ENCODE measurements at regions not wholly inside any gene's neighbourhood (a gene's known extent, or its start where the extent isn't known, plus 50 kb on each side); places are given as distances from the start of the nearest gene placed in this dataset.

DNA sequence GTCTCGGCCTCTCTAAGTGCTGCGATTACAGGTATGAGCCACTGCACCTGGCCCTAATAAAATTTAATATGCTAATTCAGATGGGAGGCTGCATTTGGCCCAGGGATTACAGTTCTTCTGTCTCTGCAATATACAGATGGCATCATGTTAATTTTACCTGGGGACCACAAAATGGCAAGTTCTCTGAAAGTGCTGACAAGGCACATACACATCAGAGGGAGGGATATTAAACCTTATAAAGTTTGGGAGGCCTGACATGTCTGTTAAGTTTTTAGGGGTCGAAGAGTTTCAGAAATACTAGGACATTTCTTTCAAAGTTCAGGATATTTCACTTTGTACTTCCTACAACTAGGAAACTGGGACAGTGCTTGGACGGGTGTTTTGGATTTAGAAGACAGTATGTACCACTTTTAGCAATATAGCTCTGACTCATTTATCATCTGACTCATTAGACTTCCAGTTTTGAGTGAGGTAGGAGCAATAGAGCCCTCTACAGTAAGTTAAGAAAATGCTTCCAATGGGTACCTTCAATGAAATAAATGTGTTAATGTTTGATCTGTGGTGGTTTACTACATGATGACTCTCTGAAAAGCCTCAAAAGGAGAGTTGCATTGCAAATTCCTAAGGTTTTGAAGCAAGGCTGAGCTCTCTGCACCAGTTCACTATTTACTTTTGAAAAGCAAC, 981.0 kb upstream of the HS3ST1 start:
- no peak for TF ChIP-seq NR1H2 (CRISPR knock-in tag; IDR thresholded peaks at IDR 0.05)
- TF ChIP-seq CREB5 (CRISPR knock-in tag; IDR thresholded peaks at IDR 0.05), result no peak
- no peak for TF ChIP-seq ZNF644 (tag; IDR thresholded peaks at IDR 0.05; ENCODE audit: low read depth)
- no peak for TF ChIP-seq TFAM (CRISPR knock-in tag; conservative IDR thresholded peaks at IDR 0.05)
- TF ChIP-seq, protein P1, sequence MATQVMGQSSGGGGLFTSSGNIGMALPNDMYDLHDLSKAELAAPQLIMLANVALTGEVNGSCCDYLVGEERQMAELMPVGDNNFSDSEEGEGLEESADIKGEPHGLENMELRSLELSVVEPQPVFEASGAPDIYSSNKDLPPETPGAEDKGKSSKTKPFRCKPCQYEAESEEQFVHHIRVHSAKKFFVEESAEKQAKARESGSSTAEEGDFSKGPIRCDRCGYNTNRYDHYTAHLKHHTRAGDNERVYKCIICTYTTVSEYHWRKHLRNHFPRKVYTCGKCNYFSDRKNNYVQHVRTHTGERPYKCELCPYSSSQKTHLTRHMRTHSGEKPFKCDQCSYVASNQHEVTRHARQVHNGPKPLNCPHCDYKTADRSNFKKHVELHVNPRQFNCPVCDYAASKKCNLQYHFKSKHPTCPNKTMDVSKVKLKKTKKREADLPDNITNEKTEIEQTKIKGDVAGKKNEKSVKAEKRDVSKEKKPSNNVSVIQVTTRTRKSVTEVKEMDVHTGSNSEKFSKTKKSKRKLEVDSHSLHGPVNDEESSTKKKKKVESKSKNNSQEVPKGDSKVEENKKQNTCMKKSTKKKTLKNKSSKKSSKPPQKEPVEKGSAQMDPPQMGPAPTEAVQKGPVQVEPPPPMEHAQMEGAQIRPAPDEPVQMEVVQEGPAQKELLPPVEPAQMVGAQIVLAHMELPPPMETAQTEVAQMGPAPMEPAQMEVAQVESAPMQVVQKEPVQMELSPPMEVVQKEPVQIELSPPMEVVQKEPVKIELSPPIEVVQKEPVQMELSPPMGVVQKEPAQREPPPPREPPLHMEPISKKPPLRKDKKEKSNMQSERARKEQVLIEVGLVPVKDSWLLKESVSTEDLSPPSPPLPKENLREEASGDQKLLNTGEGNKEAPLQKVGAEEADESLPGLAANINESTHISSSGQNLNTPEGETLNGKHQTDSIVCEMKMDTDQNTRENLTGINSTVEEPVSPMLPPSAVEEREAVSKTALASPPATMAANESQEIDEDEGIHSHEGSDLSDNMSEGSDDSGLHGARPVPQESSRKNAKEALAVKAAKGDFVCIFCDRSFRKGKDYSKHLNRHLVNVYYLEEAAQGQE (IDR thresholded peaks at IDR 0.05; ENCODE audit: borderline replicate concordance), result no peak
- TF ChIP-seq, protein P1 (CRISPR knock-in tag; IDR thresholded peaks at IDR 0.05; ENCODE audit: low read depth), result no peak
- TF ChIP-seq BHLHE40 (IDR thresholded peaks at IDR 0.05; ENCODE audit: low read length), result no peak
- no peak for TF ChIP-seq SMC3 (conservative IDR thresholded peaks at IDR 0.05; ENCODE audit: insufficient read depth, low read depth, low read length)
- TF ChIP-seq, protein P2, sequence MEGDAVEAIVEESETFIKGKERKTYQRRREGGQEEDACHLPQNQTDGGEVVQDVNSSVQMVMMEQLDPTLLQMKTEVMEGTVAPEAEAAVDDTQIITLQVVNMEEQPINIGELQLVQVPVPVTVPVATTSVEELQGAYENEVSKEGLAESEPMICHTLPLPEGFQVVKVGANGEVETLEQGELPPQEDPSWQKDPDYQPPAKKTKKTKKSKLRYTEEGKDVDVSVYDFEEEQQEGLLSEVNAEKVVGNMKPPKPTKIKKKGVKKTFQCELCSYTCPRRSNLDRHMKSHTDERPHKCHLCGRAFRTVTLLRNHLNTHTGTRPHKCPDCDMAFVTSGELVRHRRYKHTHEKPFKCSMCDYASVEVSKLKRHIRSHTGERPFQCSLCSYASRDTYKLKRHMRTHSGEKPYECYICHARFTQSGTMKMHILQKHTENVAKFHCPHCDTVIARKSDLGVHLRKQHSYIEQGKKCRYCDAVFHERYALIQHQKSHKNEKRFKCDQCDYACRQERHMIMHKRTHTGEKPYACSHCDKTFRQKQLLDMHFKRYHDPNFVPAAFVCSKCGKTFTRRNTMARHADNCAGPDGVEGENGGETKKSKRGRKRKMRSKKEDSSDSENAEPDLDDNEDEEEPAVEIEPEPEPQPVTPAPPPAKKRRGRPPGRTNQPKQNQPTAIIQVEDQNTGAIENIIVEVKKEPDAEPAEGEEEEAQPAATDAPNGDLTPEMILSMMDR (IDR thresholded peaks at IDR 0.05 in 2 of 3, conservative IDR thresholded peaks at IDR 0.05 in 1 of 3; ENCODE audit: insufficient read depth in 2 of 3, low read depth in 1 of 3, low read length in 3 of 3), result no peak
- TF ChIP-seq, protein P3, sequence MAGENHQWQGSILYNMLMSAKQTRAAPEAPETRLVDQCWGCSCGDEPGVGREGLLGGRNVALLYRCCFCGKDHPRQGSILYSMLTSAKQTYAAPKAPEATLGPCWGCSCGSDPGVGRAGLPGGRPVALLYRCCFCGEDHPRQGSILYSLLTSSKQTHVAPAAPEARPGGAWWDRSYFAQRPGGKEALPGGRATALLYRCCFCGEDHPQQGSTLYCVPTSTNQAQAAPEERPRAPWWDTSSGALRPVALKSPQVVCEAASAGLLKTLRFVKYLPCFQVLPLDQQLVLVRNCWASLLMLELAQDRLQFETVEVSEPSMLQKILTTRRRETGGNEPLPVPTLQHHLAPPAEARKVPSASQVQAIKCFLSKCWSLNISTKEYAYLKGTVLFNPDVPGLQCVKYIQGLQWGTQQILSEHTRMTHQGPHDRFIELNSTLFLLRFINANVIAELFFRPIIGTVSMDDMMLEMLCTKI (IDR thresholded peaks at IDR 0.05; ENCODE audit: partially characterized antibody), result no peak
- no peak for TF ChIP-seq IRF1 (CRISPR knock-in tag; IDR thresholded peaks at IDR 0.05; ENCODE audit: borderline replicate concordance)
- no peak for TF ChIP-seq GABPA (tag; conservative IDR thresholded peaks at IDR 0.05; ENCODE audit: low read depth)
- no peak for TF ChIP-seq HMG20B (CRISPR knock-in tag; IDR thresholded peaks at IDR 0.05)

All from K562 (cell line).